Fibroblast of skin of abdomen (primary cell): ENCODE measurements at regions not wholly inside any gene's neighbourhood (a gene's known extent, or its start where the extent isn't known, plus 50 kb on each side); places are given as distances from the start of the nearest gene placed in this dataset.

Experiments used
- DNase-seq: peaks from one replicate; pipeline ENCODE4 v3.0.0-alpha.2; 2013

- no peak for DNase-seq
These were observed 147.4 kb upstream of the STK17B start for GRCh38 chr2:196318517-196319377.

- DNase-seq: peak; percentile 72
These were observed 151.8 kb upstream of the STK17B start for GRCh38 chr2:196322973-196323810.

DNA sequence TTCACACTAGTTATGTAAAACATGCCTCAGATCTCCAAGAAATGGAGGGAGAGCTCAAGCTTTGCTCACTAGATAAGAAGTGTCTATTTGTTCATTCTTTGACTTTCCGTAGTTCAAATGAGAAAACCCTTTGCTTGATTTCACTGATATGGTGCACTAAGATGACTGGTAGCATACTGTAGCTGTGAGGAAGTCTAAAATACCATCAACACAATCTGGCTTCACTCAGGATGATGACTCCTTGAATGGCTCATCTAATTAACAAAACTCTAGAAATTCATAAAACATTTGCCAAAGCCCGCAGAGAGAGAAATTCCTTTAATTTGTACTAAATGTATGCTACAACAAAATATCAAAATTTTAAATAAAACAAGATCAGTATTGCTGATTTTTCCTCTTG, 152.8 kb upstream of the STK17B start:
- DNase-seq: peak; percentile 72

GRCh38 chr2:196328088-196328680, 156.8 kb upstream of the STK17B start:
- no peak for DNase-seq

DNA sequence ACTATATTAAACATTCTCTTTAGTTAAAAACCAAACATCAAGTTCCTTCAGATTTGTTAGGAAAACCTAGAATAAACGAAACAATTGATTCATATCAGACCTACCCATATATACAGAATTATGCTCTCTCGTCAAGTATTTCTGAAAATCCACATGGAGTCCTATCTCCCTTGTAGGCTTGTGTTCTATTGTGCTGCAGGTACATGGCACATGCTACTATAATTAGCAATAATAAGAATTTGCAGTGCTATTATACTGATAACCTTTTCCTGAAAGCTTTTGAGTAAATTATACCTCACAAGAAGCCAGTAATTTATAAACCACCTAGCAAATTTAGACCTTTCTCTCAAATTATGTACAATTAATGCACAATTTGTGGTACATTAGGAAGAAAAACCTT, 158.6 kb upstream of the STK17B start:
- no peak for DNase-seq

DNA sequence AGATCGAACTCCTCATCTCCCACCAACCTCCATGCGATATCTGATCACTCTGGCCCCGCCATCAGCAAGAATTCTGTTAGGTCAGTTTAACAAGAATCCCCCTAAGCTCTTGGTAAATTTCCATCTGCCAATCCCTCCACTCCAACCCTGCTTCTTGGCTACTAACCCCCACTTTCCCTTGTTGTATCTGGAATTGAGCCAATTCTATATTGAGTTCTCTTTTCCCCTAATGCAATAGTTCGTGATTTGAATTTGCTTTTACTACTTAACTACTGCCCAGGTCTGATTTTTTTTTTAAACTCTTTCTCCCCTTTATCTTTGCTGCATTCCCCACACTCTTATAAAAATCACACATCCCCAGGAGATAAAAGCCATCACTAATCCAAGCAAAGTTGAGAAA, 159.3 kb upstream of the STK17B start:
- DNase-seq: no peak

- DNase-seq: peak; percentile 62
These were observed 159.8 kb upstream of the STK17B start for GRCh38 chr2:196331143-196331542.

DNA sequence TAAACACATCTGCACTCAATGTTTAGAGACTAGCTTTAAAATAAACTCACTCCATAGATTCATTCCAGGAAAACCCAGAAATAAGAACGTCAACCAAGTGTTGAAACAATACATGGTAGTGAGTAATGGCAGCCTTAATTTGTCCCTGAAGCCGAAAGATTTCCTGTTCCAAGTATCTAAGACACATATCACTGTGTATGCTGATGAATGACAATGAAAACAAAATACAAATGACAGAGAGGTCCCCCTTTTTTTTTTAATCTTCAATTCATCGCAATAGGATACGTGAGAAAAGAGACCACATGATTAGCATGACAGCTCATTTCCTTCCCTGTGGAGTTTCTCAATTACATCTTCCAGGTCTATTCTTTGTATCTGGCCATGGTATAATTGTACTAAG, 160.5 kb upstream of the STK17B start:
- peak; percentile 50 for DNase-seq

DNA sequence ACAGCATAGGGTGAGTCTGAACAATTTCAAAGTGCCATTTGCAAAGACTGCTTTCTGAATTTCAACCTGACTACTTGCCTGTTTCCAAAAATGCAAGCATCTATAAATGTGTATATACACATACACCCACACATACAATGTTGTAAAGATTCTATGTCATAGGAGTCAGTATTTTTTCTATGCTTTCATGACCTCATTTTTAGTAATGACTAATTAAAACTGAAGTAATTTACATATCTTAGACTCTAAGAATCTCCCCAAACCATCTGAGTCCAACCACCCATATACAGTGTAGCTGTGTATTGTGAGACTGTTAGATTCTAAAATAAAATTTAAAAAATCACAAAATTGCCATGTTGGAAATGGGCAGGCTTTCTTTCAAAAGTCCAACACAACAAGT, 162.0 kb upstream of the STK17B start:
- DNase-seq: no peak

DNA sequence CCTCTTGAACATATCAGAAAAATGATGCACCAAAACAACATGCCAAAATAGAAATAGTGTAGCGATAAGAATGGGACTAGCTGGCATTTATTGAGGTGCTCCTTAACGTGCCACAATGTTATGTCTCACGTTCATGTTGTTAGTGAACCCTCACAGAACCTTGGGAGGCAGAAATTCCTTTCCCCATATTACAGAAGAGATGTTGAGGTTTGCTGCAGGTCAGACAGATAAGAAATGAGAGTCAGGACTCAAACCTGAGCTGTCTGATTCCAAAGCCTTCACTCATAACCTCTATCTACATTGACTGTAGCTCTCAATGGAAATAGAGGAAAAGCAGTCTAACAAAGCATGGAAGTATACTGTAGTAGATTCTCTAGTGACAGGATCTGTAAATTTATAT, 163.3 kb upstream of the STK17B start:
- no peak for DNase-seq

DNA sequence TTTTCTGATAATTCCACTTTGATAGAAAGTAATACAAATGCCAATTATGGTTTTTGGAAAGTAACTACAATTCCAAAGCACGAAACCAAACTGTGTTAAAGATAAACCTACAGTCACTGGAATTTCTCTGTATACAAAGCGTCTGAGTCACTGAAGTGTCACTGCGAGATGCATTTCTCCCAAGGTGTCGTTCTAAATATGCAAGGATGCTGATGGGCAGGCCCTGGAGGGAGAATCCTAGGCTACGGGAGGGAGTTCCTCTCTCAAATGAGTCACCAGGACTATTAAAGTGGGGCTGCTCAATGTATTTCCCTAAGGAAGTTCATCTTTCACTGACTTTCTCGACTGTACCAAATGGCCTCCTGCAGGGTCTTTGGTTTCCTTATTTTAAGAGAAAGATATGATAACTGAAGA, 163.8 kb upstream of the STK17B start:
- peak; percentile 90 for DNase-seq

DNA sequence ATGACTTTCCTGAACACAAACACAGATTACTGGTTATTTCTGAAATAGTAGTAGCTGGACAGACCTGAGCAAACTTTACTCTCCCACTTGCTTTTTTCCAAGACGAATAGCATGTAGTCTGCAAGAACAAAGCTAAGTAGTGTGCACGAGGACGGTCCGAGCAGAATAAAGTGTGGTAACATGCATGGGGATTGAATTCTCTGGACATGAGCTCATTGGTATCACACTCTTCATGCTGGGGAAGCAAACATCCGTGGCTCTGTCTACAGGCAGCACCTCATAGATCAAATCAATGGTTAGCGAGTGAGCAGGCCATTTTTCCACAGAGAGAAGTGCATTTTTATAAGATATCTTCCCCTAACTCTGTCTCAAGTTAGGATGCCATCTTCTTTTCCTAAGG, 164.8 kb upstream of the STK17B start:
- DNase-seq: peak; percentile 45

DNA sequence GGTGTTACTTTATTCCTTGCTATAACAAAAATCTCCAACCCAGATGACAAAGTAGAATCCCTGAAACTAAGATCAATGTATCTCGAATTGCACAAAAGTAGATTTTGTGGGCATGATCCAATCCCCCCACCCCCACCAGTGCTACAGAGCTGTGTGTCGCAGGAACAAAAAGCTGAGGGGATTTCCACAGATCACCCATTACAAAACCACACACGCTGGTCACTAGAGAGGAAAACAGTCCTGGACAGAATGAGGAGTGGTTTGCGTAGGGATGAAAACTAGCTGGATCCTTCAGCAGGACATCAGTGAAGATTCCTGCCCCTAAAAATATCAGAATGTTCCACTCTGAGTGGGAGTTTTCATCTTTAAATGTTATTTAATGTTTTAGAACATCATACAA, 165.3 kb upstream of the STK17B start:
- no peak for DNase-seq

DNA sequence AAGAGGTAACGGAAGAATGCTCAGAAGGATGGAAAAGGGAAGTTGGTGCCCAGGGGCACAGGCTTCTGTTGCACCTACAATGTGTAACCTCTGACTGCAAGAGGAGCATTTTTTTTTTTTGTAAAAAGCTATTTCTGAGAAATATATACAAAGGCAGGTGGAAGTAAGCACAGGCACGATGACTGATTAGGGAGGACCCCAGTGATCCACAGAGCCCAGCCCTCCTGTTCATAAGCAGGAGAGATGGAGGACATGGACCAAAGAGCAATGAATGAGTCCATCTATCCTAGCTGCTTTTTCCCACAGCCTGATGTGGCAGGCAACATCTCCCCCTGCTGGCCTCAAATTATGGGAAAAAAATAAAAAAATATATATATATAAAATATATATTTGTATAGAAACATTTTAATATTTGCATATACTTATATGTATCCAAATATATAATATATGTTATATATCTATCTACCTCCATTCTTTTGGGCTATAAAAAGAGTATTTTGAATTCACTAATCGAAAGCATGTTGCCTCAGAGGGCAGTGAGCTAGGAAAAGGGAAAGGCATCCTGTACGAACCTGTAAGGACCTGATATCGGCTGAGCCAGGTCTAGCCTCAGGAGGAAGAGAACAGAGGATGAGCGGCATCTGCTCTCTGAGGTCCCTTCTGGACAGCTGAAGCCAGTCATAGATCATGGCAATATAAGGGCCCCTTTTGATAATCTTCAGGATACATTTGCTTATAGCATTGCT, 166.0 kb upstream of the STK17B start:
- peak; percentile 52 for DNase-seq

DNA sequence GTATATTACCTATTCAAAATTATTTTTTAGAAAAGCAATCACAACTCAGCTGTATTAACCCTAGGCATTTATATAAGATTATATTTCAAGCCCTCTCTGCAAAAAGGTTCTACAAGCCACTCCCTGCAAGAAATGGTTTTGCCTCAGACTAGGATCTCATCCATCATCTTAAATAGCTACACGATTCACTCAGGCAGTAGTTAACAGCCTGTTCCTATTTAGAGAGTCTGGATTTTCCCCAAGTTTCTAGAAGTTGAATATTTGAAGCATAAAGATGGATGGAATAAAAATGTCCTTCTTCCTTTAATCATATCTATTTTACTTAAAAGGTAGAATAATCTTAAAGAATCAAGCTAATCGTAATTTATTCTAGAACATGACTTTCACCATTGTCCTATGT, 167.1 kb upstream of the STK17B start:
- peak; percentile 36 for DNase-seq

GRCh38 chr2:196341277-196341841, 170.0 kb upstream of the STK17B start:
- DNase-seq: no peak

DNA sequence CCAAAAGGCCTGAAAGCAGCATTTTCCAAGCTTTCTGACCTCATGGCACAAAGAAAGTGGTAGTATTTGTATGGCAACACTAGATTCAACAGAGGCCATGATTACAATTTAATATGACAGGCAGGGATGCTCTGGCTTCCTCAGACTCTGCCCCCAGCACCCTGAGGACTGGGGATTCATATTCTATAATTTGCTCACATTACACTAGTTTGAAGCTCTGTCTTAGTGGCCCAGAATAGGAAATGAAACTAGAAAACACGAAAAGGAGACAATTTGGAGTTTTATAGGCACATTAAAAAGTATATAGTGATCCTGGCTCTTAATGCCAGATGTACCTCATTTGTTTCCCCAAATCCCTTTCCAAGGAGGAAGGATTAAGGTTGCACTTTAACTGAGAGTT, 173.0 kb upstream of the STK17B start:
- DNase-seq: no peak

- no peak for DNase-seq
These were observed 182.3 kb upstream of the STK17B start for GRCh38 chr2:196353717-196354116.

DNA sequence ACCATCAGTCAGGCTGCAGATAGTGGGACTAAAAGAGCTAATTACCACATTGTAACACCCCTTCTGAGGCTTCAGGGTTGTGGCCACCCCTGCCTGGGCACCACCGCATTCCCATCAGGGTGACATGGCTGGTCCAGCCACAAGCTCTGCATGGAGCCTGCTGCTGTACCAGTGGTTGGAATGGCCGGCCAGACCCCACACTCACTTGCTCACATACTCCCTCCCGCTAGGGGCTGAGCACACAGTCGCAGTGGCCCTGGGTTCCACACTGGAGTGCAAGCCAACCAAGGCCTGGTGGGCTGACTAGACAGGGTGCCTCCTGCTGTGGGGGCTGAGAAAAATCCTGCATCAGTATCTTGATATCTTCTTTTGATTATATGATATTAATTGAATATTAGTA, 182.8 kb upstream of the STK17B start:
- DNase-seq: no peak

GRCh38 chr2:196356332-196356731, 185.0 kb upstream of the STK17B start:
- DNase-seq: no peak

- DNase-seq: no peak
These were observed 189.3 kb upstream of the STK17B start for GRCh38 chr2:196360650-196361049.

GRCh38 chr2:196361606-196362326, 190.4 kb upstream of the STK17B start:
- DNase-seq: peak; percentile 45
